GM12872 (cell line): ENCODE measurements at regions not wholly inside any gene's neighbourhood (a gene's known extent, or its start where the extent isn't known, plus 50 kb on each side); places are given as distances from the start of the nearest gene placed in this dataset.

ENCODE experiments used
- CTCF ChIP-seq: IDR thresholded peaks from 3 replicates; pipeline ENCODE4 v1.5.1; 2011; ENCODE audit warnings: low read depth, mild to moderate bottlenecking, low read length, moderate library complexity; ENCODE audit not compliant: insufficient read depth

DNA sequence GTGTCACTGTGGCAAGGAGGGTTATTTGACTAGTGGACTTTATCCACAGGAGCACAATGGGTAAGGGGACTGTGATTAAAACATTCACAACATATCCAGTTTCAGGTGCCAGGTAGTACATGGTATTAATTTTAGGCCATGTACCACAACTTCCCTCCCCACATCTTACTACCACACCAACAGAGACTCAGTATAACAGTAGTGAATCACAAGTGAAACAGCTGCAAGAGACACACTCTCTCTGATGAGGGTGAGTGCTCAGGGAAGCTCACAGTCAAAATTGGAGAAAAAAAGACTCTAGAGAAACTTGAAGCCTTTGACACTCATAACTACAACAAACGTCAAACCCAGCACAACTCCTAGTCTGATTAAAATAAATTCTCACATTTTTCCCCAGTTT, 367.6 kb upstream of the GYPC start:
- no peak for TF ChIP-seq CTCF

DNA sequence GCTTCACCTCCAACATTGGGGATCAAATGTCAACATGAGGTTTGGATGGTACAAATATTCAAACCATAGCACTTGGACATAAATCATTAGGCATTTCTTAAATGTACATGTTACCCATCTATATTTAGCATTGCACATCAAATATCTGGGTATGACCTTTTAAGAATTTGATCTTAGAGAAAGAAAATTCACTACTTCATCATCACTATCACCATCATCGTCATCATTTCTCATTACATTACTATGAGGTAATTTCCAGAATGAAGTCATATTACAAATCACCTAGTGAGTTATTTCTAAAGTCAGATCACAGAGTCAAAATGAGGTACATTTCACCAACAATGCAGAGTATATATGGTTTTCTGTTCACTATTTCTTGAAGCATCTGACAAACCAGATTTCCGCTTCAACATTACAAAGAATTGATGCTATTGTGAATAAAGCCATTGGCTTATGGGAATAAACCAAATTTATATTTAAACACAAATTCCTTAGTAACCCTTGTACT, 356.4 kb upstream of the GYPC start:
- TF ChIP-seq CTCF: no peak

GRCh38 chr2:126300348-126300747, 355.6 kb upstream of the GYPC start:
- no peak for TF ChIP-seq CTCF

DNA sequence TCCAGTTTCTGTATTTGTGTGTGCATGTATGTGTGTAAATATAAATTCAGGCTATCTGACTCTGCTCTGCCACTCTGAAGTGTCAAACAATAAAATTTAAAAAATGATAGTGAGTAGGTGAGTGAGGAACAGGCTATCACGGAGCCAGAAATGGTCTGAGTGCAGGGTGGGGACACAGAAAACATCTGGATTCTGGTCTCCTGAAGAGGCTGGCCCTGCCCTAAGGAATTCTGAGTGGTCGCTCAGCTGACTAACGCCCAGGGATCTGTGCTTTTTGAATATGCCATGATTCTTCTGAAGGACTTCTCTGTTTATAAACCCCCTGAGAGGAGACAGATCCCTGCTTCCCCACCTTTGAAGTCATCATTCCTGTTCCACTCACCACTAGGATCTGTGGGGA, 353.9 kb upstream of the GYPC start:
- no peak for TF ChIP-seq CTCF

DNA sequence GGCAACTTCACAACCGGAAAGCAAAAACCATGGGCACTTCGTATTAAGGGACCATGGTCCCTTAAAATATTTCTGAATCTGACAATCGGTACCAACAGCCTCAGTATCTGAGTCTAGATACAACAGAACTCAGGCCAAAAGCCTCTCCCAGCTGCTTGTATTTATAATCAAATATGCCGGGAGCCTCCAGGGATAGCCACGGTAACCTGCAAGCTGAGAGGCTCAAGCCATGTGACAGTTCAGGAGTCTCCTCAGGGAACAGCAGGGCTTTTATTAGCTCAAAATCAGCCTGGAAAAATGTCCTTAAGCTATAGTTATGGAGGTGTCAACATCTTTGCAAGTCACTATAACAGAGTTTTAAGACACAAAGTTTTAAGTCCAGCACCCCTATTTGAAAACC, 352.8 kb upstream of the GYPC start:
- no peak for TF ChIP-seq CTCF

DNA sequence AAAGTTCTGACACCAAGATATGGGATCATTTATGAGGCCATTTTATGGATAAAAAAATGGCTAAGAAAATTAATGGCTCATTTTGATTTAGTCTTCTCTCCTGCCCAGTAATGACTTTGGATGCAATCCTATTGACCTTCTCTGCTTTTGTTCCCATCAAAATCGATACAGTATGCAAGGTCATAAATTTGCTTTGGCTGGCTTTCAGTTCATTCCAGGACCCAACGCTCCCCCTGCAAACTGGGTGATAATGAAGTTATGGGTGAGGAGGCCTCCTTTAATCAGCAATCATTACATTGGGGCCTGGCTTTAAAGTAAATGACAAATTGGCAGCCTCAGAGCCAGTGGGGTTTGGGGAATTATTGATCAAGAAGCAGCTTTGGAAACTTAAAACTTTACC, 351.8 kb upstream of the GYPC start:
- no peak for TF ChIP-seq CTCF

- no peak for TF ChIP-seq CTCF
Observed at GRCh38 chr2:126306539-126306938, 349.4 kb upstream of the GYPC start.

DNA sequence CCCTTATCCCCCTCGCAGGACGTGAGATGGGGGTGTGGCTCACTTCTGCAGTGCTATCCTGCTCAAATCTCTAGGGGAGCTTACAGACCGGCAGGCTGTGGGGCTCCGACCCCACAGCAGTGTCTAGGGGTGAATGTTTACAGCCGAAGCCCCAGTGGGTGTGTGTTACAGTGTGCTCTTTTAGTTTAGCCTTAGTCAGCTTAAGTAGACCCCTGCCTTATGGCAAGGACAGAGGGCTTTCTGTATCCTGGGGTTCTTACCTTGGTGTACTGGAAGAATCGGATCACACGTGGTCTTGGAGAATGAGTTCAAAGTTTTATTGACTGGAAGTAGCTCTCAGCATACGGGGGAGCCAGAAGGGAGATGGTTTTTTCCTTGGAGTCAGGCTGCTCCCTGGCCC, 348.2 kb upstream of the GYPC start:
- no peak for TF ChIP-seq CTCF
